Cardiac muscle cell (in vitro differentiated cells and primary cell): ENCODE measurements at regions not wholly inside any gene's neighbourhood (a gene's known extent, or its start where the extent isn't known, plus 50 kb on each side); places are given as distances from the start of the nearest gene placed in this dataset.

ENCODE experiments used
- DNase-seq, 2 donors: peaks; one replicate each; pipeline versions ENCODE4 v3.0.0 to v3.0.0-alpha.2; 2010 to 2017; ENCODE audit warnings: low read depth in 1 of 2, low spot score in 1 of 2
- H3K27ac ChIP-seq: fragments of 200-600 bp; sonication (generic); 2 replicates; pipeline ENCODE4 v1.5.1; 2016
- H3K27me3 ChIP-seq: fragments of 200-600 bp; sonication (generic); 2 replicates; pipeline ENCODE4 v1.6.0; 2016; ENCODE audit warnings: control low read depth
- H3K36me3 ChIP-seq: fragments of 200-600 bp; sonication (generic); 2 replicates; pipeline ENCODE4 v1.5.1; 2016; ENCODE audit warnings: control low read depth
- H3K4me1 ChIP-seq: fragments of 200-600 bp; sonication (generic); 2 replicates; pipeline ENCODE4 v1.8.1; 2017; ENCODE audit warnings: low read depth, mild to moderate bottlenecking, mixed run types
- H3K4me3 ChIP-seq: fragments of 200-600 bp; sonication (generic); 2 replicates; pipeline ENCODE4 v1.5.1; 2016; ENCODE audit warnings: mild to moderate bottlenecking
- H3K9me3 ChIP-seq: fragments of 200-600 bp; sonication (generic); 2 replicates; pipeline ENCODE4 v1.5.1; 2017; ENCODE audit warnings: low read depth, mild to moderate bottlenecking, control low read depth
- TF ChIP-seq, protein P1 (sequence below): IDR thresholded peaks from 2 replicates; pipeline ENCODE4 v1.5.1; 2012; ENCODE audit warnings: low read depth, mild to moderate bottlenecking, low read length

DNA sequence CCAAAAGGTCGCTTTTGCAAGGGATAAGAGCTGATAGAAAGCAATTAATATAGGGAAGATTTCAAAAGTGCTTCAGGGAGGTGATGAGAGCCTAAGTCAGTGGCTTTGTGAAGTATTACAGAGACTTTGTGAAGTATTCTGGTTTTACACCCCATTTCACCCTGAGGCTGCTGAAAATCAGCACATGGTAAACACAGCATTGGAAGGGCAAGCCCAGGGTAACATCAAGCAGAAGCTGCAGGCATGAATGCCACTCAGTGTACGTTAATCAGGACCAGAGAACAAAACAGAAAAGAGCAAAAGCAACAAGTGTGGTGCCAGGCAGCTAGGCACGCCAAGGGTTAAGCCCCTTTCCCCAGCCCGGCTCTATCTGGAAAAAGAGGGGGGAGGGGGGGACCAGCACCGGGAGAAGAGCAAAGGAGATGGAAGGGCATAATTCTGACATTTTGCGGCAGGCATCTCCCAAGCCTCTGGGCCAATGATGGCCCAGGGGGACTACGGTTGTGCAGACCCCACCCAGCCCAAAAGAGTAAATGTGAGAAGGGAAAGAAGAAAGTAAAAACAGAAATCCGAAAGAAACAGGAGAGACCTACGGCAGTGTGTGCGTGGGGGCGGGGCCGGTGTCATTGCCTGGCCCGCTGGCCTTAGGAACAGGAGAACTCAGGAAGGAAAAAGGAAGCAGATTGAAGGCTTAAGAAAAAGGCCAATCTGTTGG lies 58.9 kb downstream of the DHRS2 start:
- no peaks in the 10 kb centered on the region for H3K36me3 ChIP-seq
- peak overlapping the region; percentile 83 for H3K27ac ChIP-seq
- peak overlapping the region; percentile 21 for H3K4me3 ChIP-seq
- H3K4me1 ChIP-seq: peaks cover 59% of the 10 kb centered on the region
- no peaks in the 10 kb centered on the region for H3K27me3 ChIP-seq
- peak; percentile 22 to 67 for DNase-seq
- TF ChIP-seq, protein P1, sequence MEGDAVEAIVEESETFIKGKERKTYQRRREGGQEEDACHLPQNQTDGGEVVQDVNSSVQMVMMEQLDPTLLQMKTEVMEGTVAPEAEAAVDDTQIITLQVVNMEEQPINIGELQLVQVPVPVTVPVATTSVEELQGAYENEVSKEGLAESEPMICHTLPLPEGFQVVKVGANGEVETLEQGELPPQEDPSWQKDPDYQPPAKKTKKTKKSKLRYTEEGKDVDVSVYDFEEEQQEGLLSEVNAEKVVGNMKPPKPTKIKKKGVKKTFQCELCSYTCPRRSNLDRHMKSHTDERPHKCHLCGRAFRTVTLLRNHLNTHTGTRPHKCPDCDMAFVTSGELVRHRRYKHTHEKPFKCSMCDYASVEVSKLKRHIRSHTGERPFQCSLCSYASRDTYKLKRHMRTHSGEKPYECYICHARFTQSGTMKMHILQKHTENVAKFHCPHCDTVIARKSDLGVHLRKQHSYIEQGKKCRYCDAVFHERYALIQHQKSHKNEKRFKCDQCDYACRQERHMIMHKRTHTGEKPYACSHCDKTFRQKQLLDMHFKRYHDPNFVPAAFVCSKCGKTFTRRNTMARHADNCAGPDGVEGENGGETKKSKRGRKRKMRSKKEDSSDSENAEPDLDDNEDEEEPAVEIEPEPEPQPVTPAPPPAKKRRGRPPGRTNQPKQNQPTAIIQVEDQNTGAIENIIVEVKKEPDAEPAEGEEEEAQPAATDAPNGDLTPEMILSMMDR: no peak
- no peaks in the 10 kb centered on the region for H3K9me3 ChIP-seq

DNA sequence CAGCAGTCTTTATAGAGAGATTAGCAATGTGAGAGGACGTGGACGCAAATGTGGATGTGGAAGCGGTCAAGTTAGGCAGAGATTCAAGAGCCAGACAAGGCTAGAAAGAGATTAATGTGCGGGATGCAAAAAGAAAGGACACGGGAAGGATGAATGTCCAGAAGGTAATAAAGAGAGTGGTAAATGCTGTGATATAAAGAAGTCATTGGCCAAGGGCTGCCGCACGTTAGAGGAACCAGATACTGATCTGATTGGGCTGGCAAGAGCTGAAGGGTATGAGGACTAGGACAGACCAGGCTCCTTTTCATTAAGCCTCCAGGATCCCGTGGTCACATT lies 59.5 kb downstream of the DHRS2 start:
- no peaks in the 10 kb centered on the region for H3K27me3 ChIP-seq
- H3K9me3 ChIP-seq: no peaks in the 10 kb centered on the region
- H3K36me3 ChIP-seq: no peaks in the 10 kb centered on the region
- peak overlapping the region; percentile 83 for H3K27ac ChIP-seq
- TF ChIP-seq, protein P1: no peak
- peaks cover 59% of the 10 kb centered on the region for H3K4me1 ChIP-seq
- H3K4me3 ChIP-seq: peak overlapping the region; percentile 21
- peak in 1 of 2 donors; percentile 8 for DNase-seq

DNA sequence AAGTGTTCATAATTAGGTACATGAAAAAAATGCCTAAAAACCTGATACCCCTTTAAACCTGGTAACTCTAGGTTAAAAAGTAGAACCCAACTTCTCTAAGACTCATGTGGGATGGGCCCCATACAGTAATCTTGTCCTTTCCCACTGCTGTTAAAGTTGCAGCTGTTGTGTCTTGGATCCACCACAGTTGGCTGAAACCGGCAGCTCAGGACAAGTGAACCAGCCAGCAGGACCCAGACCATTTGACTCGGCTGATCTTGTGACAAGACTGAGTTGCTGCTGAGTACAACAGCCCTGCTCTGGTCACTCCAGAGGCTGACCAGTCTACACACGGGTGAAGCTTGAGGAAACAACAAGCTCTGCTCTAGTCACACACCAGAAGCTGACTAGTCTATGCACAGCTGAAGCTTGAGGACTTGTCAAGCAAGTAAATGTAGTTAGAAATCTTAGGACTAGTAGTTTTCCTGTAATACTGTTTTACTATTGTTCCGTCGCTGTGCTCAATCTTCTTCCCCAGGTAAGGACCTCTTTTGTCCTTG lies 60.6 kb downstream of the DHRS2 start:
- Histone ChIP-seq H3K27me3 (no peaks in the 10 kb centered on the region), H3K9me3 (no peaks in the 10 kb centered on the region), H3K4me1 (peaks cover 58% of the 10 kb centered on the region), H3K36me3 (no peaks in the 10 kb centered on the region), H3K27ac (peak overlapping the region; percentile 83), H3K4me3 (no peak overlapping the region)
- TF ChIP-seq, protein P1: no peak
- DNase-seq: peak in 1 of 2 donors; percentile 8

DNA sequence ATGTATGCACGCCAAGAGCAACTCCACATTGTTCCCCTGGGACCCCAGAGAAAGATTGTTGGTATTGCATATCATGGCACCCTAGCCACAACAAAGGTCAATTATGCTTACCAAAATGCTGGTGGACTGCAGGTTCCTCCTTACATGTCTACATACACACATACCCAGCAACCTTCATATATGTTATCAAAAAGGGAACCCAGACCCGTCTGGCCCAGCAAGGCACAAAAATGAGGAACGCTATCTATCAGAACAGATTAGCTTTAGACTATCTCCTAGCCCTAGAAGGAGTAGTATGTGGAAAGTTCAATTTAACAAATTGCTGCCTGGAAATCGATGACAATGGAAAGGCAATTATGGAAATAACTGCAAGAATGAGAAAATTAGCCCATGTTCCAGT lies 61.5 kb downstream of the DHRS2 start:
- no peak for DNase-seq
- H3K4me3 ChIP-seq: no peak overlapping the region
- TF ChIP-seq, protein P1: no peak
- H3K4me1 ChIP-seq: peaks cover 49% of the 10 kb centered on the region
- H3K27ac ChIP-seq: no peak overlapping the region
- no peaks in the 10 kb centered on the region for H3K27me3 ChIP-seq
- H3K36me3 ChIP-seq: no peaks in the 10 kb centered on the region
- H3K9me3 ChIP-seq: no peaks in the 10 kb centered on the region

DNA sequence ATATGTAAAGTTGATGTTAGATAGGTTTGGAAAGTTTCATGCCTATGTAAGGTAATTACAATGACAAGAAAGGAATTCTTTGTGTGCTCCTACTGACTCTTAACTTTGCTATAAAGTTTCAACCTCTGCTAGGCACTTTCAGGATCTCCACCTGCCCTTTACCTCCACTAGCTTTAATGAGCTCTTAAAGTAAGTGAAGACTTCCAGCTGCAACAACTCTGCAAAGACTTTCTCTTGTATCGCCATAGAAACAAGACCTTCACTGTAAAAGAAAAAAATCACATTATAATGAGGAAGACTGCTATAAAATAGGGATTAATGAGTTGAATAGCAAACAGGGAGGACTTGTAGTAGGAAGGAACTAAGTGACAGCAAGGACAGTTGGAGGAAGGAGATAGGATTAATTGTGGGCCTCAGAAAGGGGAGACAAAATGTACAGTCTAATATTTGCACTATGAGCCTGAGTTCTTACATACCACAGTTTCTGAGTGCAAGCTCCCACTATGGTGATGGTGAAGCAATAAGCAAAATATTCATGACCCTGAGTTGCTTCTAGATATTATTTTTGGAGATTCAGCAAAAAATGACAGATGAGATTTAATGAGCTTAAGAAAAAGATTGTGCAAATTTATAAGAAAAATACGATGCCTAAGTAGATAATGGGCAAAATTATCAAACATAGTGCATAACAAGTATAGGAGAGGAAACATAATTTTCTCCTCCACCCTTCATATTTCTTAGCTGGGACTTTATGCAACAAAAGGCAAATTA lies 66.7 kb downstream of the DHRS2 start:
- TF ChIP-seq, protein P1: no peak
- Histone ChIP-seq H3K4me1 (peaks cover 11% of the 10 kb centered on the region), H3K4me3 (no peak overlapping the region), H3K36me3 (no peaks in the 10 kb centered on the region), H3K27ac (no peak overlapping the region), H3K27me3 (no peaks in the 10 kb centered on the region), H3K9me3 (no peaks in the 10 kb centered on the region)
- no peak for DNase-seq
